Psoas muscle (tissue), 7 donors: ENCODE measurements at regions not wholly inside any gene's neighbourhood (a gene's known extent, or its start where the extent isn't known, plus 50 kb on each side); places are given as distances from the start of the nearest gene placed in this dataset.

Experiments
- ATAC-seq, 4 donors: fragments of 200-7000 bp; cut with Tn5 transposase; one replicate each; pipeline ENCODE4 v1.9.1; 2020; ENCODE audit warnings: moderate library complexity in 3 of 4, mild to moderate bottlenecking in 2 of 4
- DNase-seq, 2 donors: peaks; one replicate each; pipeline ENCODE4 v3.0.0-alpha.2; 2020
- H3K27ac ChIP-seq: fragments of 200-600 bp; one replicate; pipeline ENCODE4 v1.8.0; 2022
- H3K27me3 ChIP-seq, 3 donors: fragments of 200-600 bp in 1 of 3; one replicate each; pipeline versions ENCODE4 v1.6.1 to v1.8.0; 2013 to 2022; ENCODE audit warnings: low read length in 2 of 3, mild to moderate bottlenecking in 2 of 3, moderate library complexity in 1 of 3; ENCODE audit not compliant: insufficient read depth in 3 of 3
- H3K36me3 ChIP-seq, 2 donors: fragments of 200-600 bp in 1 of 2; one replicate each; pipeline versions ENCODE4 v1.6.1 to v1.8.0; 2013 to 2022; ENCODE audit warnings: low read depth in 1 of 2, mild to moderate bottlenecking in 1 of 2, moderate library complexity in 1 of 2; ENCODE audit not compliant: insufficient read depth in 1 of 2
- H3K4me1 ChIP-seq: fragments of 200-600 bp; one replicate; pipeline ENCODE4 v1.8.0; 2022
- H3K4me3 ChIP-seq: fragments of 200-600 bp; one replicate; pipeline ENCODE4 v1.8.0; 2022; ENCODE audit warnings: mild to moderate bottlenecking
- H3K9me3 ChIP-seq: fragments of 200-600 bp; one replicate; pipeline ENCODE4 v1.8.0; 2022
- CTCF ChIP-seq: fragments of 200-600 bp; IDR thresholded peaks from one replicate; pipeline ENCODE4 v1.8.0; 2022; ENCODE audit warnings: antibody characterized with exemption
- WGBS, 3 donors: extraction: QIAGEN DNeasy Blood & Tissue Kit; methylation state at CpG; one replicate each; pipeline versions ENCODE4 v1.1.6 to v1.1.7; 2013; 5-methylcytosine and 5-hydroxymethylcytosine counted together
- intact Hi-C, 2 donors: fragments of 100-400 bp; cut with DNase I; formaldehyde crosslinking; loops; one replicate each; pipeline versions ENCODE4 v1.11.0 to v1.14.2; 2022
- donor health status: healthy with polysubstance abuse.
- donor health status: DM: no; HTN: no; CAD: no; lungs with moderate emphysema.
- donor health status: Bipolar disorder and iron deficiency.
- donor health status: healthy.
- donor health status: DM: yes; HTN: yes; CAD: no.
- donor health status: DM: no; HTN: no; CAD: no.
- donor health status: DM: yes; HTN: yes; CAD: no.

- ATAC-seq = no peak
- 80 to 85% (median 83%) methylated on average over 2 of the region's 2 CpGs for WGBS, 3 donors
- no peak for DNase-seq
- Histone ChIP-seq H3K4me3 (no peak overlapping the region), H3K9me3 (no peaks in the 10 kb centered on the region), H3K27me3 (no peaks in the 10 kb centered on the region), H3K36me3 (no peaks in the 10 kb centered on the region), H3K4me1 (no peaks in the 10 kb centered on the region), H3K27ac (no peak overlapping the region)
- intact Hi-C loops = no loop called here
- no peak for TF ChIP-seq CTCF
Measured at GRCh38 chr16:9357829-9358228, 266.4 kb downstream of the HAPSTR1 start.

GRCh38 chr16:9360075-9360474 lies 268.6 kb downstream of the HAPSTR1 start:
- H3K27ac ChIP-seq = no peak overlapping the region
- no peak for ATAC-seq
- H3K4me3 ChIP-seq = no peak overlapping the region
- DNase-seq = no peak
- no peaks in the 10 kb centered on the region for H3K27me3 ChIP-seq
- H3K4me1 ChIP-seq = no peaks in the 10 kb centered on the region
- H3K9me3 ChIP-seq = no peaks in the 10 kb centered on the region
- no peak for TF ChIP-seq CTCF
- intact Hi-C loops = no loop called here
- WGBS, 3 donors = 91 to 94% (median 92%) methylated on average over 7 of the region's 7 CpGs
- no peaks in the 10 kb centered on the region for H3K36me3 ChIP-seq

GRCh38 chr16:9362050-9362449 lies 270.6 kb downstream of the HAPSTR1 start:
- WGBS, 3 donors = 92 to 94% (median 93%) methylated on average over 8 of the region's 8 CpGs
- H3K9me3 ChIP-seq = no peaks in the 10 kb centered on the region

DNA sequence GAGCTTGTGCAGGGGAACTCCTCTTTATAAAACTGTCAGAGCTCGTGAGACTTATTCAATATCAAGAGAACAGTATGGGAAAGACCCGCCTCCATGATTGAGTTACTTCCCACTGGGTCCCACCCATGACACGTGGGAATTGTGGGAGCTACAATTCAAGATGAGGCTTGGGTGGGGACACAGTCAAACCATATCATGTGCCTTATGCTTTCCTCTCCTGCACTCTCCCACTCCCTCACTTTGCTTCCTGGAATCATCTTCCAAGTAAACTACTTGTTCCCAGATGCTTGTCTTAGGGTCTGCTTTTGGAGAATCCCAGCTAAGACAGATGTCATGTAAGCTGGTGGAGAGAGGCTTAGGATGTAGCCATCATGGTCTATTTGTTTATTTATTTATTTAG lies 271.2 kb downstream of the HAPSTR1 start:
- TF ChIP-seq CTCF = no peak
- H3K36me3 ChIP-seq = no peaks in the 10 kb centered on the region
- WGBS, 3 donors = 84 to 87% (median 85%) methylated on average over 3 of the region's 3 CpGs
- ATAC-seq = no peak
- intact Hi-C loops = no loop called here
- H3K4me1 ChIP-seq = no peaks in the 10 kb centered on the region
- H3K4me3 ChIP-seq = no peak overlapping the region
- no peaks in the 10 kb centered on the region for H3K27me3 ChIP-seq
- no peak for DNase-seq
- no peaks in the 10 kb centered on the region for H3K9me3 ChIP-seq
- no peak overlapping the region for H3K27ac ChIP-seq

More at GRCh38 chr16:9362050-9362449, 270.6 kb downstream of the HAPSTR1 start:
- no peak for DNase-seq
- Histone ChIP-seq H3K27me3 (no peaks in the 10 kb centered on the region), H3K4me3 (no peak overlapping the region), H3K27ac (no peak overlapping the region), H3K36me3 (no peaks in the 10 kb centered on the region), H3K4me1 (no peaks in the 10 kb centered on the region)
- intact Hi-C loops = no loop called here
- ATAC-seq = no peak
- no peak for TF ChIP-seq CTCF

DNA sequence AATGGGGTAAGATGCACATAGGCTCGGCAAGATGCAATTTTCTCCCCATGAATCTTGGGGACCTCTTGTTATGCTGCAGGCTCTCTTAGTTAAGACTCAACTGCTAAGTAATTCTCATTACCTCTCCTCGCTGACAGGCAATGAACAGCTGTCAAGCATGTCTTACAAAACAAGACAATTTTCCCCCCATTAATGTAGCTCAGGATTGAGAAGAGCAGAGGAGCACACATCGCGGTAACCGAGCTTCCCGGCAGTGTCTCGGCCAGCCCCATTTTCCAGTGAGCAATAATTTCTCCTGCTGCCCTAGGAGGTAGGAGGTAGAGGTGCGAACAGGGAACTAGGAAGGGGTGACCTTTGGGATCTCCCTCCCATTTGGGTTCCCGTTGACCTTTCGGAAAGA lies 272.1 kb downstream of the HAPSTR1 start:
- no peaks in the 10 kb centered on the region for H3K4me1 ChIP-seq
- DNase-seq (no peak), ATAC-seq (no peak)
- H3K36me3 ChIP-seq = no peaks in the 10 kb centered on the region
- 83 to 89% (median 88%) methylated on average over 10 of the region's 10 CpGs for WGBS, 3 donors
- no peak overlapping the region for H3K27ac ChIP-seq
- H3K27me3 ChIP-seq = no peaks in the 10 kb centered on the region
- no peaks in the 10 kb centered on the region for H3K9me3 ChIP-seq
- no peak overlapping the region for H3K4me3 ChIP-seq
- intact Hi-C loops = no loop called here
- no peak for TF ChIP-seq CTCF
